Spleen (tissue), 11 donors: ENCODE measurements at regions not wholly inside any gene's neighbourhood (a gene's known extent, or its start where the extent isn't known, plus 50 kb on each side); places are given as distances from the start of the nearest gene placed in this dataset.

ENCODE experiments used
- DNase-seq: peaks from one replicate; pipeline ENCODE4 v3.0.0-alpha.2; 2020
- H3K27ac ChIP-seq, 8 donors: fragments of 200-600 bp; sonication (generic) in 7 of 8; 1 replicate in 4 of 8; 2 replicates in 4 of 8; pipeline versions ENCODE4 v1.5.0 to v1.8.0; 2016 to 2021; ENCODE audit warnings: inconsistent platforms in 4 of 8, mild to moderate bottlenecking in 4 of 8, moderate library complexity in 1 of 8
- H3K27me3 ChIP-seq, 7 donors: fragments of 200-600 bp; sonication (generic) in 6 of 7; replicated peaks in 1 of 7; 1 replicate in 4 of 7; 2 replicates in 3 of 7; pipeline versions ENCODE4 v1.5.0 to v1.8.0; 2016 to 2021; ENCODE audit warnings: inconsistent platforms in 3 of 7, mild to moderate bottlenecking in 1 of 7
- H3K36me3 ChIP-seq, 6 donors: fragments of 200-600 bp; sonication (generic) in 5 of 6; 1 replicate in 4 of 6; 2 replicates in 2 of 6; pipeline versions ENCODE4 v1.5.0 to v1.8.0; 2016 to 2021; ENCODE audit warnings: inconsistent platforms in 2 of 6
- H3K4me1 ChIP-seq, 6 donors: fragments of 200-600 bp; sonication (generic) in 5 of 6; 1 replicate in 3 of 6; 2 replicates in 3 of 6; pipeline versions ENCODE4 v1.5.0 to v1.8.0; 2016 to 2021; ENCODE audit warnings: inconsistent platforms in 3 of 6
- H3K4me3 ChIP-seq, 8 donors: fragments of 200-600 bp; sonication (generic) in 7 of 8; 1 replicate in 4 of 8; 2 replicates in 4 of 8; pipeline versions ENCODE4 v1.5.0 to v1.8.0; 2016 to 2021; ENCODE audit warnings: inconsistent platforms in 4 of 8, mild to moderate bottlenecking in 4 of 8, moderate library complexity in 2 of 8
- H3K9me3 ChIP-seq, 8 donors: fragments of 200-600 bp; sonication (generic) in 7 of 8; 1 replicate in 4 of 8; 2 replicates in 4 of 8; pipeline versions ENCODE4 v1.5.0 to v1.8.0; 2016 to 2021; ENCODE audit warnings: inconsistent platforms in 4 of 8
- POLR2A ChIP-seq, 3 donors: fragments of 450-650 bp; IDR thresholded peaks; one replicate each; pipeline ENCODE4 v1.5.1; 2017; ENCODE audit warnings: antibody characterized with exemption in 3 of 3, mild to moderate bottlenecking in 1 of 3
- POLR2AphosphoS5 ChIP-seq, 3 donors: sonication (generic); formaldehyde crosslinking; IDR thresholded peaks; one replicate each; pipeline ENCODE4 v1.5.1; 2017; ENCODE audit warnings: antibody characterized with exemption in 3 of 3
- WGBS, 5 donors: extraction: QIAGEN DNeasy Blood & Tissue Kit in 3 of 5; methylation state at CpG; one replicate each; pipeline versions ENCODE4 v1.1.5 to v1.1.7; 2013 to 2018; 5-methylcytosine and 5-hydroxymethylcytosine counted together
- intact Hi-C: fragments of 100-400 bp; cut with DNase I; formaldehyde crosslinking; loops from one replicate; pipeline ENCODE4 v1.15.0; 2023; ENCODE audit warnings: low total_unique reads
- TF ChIP-seq, protein P1 (sequence below), 11 experiments: fragments of 200-600 bp in 7 of 11; fragments of 450-650 bp in 4 of 11; sonication (generic) in 4 of 11; IDR thresholded peaks in 8 of 11; conservative IDR thresholded peaks in 3 of 11; 1 replicate in 7 of 11; 2 replicates in 4 of 11; pipeline versions ENCODE4 v1.4.0 to v1.8.0; 2016 to 2021; ENCODE audit warnings: antibody characterized with exemption in 11 of 11, inconsistent platforms in 4 of 11, mild to moderate bottlenecking in 1 of 11
- donor health status: healthy with polysubstance abuse.
- donor health status: DM: no; HTN: no; CAD: no; lungs with moderate emphysema.
- donor health status: DM: no; HTN: no; CAD: no.
- donor health status: Bipolar disorder and iron deficiency.
- donor health status: healthy.
- donor health status: DM: no; HTN: no; CAD: no.
- donor health status: DM: yes; HTN: yes; CAD: no.

DNA sequence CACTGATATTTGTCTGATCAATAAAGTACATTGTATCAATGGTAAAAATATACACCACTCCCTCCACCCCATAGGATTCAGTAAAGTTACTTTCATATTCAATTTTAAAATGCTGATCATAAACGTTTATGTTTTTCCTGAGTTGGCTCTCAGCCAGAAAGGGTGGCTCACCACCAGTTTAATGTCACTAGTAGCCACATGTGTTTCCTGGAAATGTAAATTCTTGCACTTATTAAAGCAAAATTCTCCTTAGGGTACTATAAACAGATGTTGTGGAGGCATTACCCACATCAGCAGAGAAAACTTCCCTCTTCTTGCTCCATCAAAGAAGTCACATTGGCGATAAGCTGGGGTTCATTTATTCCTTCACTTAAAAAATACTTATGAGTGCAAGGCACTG is 210.3 kb downstream of the SREK1 start:
- WGBS, 5 donors: 18 to 28% (median 22%) methylated on average over 2 of the region's 2 CpGs

GRCh38 chr5:66356011-66356565 is 212.0 kb downstream of the SREK1 start:
- intact Hi-C loops: no loop called here
- 77 to 90% (median 84%) methylated on average over 3 of the region's 3 CpGs for WGBS, 5 donors
- Histone ChIP-seq H3K27ac (no peak overlapping the region), H3K4me1 (no peaks in the 10 kb centered on the region), H3K4me3 (no peak overlapping the region), H3K36me3 (no peaks in the 10 kb centered on the region), H3K27me3 (no peaks in the 10 kb centered on the region), H3K9me3 (no peaks in the 10 kb centered on the region)
- no peak for DNase-seq
- TF ChIP-seq POLR2A (IDR thresholded peaks at IDR 0.05): no peak
- no peak for TF ChIP-seq POLR2AphosphoS5 (IDR thresholded peaks at IDR 0.05)
- TF ChIP-seq, protein P1, sequence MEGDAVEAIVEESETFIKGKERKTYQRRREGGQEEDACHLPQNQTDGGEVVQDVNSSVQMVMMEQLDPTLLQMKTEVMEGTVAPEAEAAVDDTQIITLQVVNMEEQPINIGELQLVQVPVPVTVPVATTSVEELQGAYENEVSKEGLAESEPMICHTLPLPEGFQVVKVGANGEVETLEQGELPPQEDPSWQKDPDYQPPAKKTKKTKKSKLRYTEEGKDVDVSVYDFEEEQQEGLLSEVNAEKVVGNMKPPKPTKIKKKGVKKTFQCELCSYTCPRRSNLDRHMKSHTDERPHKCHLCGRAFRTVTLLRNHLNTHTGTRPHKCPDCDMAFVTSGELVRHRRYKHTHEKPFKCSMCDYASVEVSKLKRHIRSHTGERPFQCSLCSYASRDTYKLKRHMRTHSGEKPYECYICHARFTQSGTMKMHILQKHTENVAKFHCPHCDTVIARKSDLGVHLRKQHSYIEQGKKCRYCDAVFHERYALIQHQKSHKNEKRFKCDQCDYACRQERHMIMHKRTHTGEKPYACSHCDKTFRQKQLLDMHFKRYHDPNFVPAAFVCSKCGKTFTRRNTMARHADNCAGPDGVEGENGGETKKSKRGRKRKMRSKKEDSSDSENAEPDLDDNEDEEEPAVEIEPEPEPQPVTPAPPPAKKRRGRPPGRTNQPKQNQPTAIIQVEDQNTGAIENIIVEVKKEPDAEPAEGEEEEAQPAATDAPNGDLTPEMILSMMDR (IDR thresholded peaks at IDR 0.05 in 8 of 11, conservative IDR thresholded peaks at IDR 0.05 in 3 of 11): no peak

More for the DNA sequence above, 210.3 kb downstream of the SREK1 start:
- no peak overlapping the region for H3K4me3 ChIP-seq
- intact Hi-C loops: no loop called here
- no peaks in the 10 kb centered on the region for H3K4me1 ChIP-seq
- H3K9me3 ChIP-seq: no peaks in the 10 kb centered on the region
- TF ChIP-seq POLR2AphosphoS5 (IDR thresholded peaks at IDR 0.05) (no peak), POLR2A (IDR thresholded peaks at IDR 0.05) (no peak)
- TF ChIP-seq, protein P1 (IDR thresholded peaks at IDR 0.05 in 8 of 11, conservative IDR thresholded peaks at IDR 0.05 in 3 of 11): no peak
- H3K36me3 ChIP-seq: no peaks in the 10 kb centered on the region
- H3K27ac ChIP-seq: no peak overlapping the region
- H3K27me3 ChIP-seq: no peaks in the 10 kb centered on the region
- DNase-seq: no peak

- Histone ChIP-seq H3K27me3 (no peaks in the 10 kb centered on the region), H3K36me3 (no peaks in the 10 kb centered on the region), H3K9me3 (no peaks in the 10 kb centered on the region), H3K4me1 (no peaks in the 10 kb centered on the region), H3K27ac (no peak overlapping the region), H3K4me3 (no peak overlapping the region)
- no peak for DNase-seq
- 90 to 99% (median 96%) methylated on average over 3 of the region's 3 CpGs for WGBS, 5 donors
- intact Hi-C loops: no loop called here
- TF ChIP-seq POLR2AphosphoS5 (IDR thresholded peaks at IDR 0.05): no peak
- TF ChIP-seq, protein P1 (IDR thresholded peaks at IDR 0.05 in 8 of 11, conservative IDR thresholded peaks at IDR 0.05 in 3 of 11): no peak
- no peak for TF ChIP-seq POLR2A (IDR thresholded peaks at IDR 0.05)
These were observed 214.6 kb downstream of the SREK1 start for GRCh38 chr5:66358741-66359140.

GRCh38 chr5:66361070-66361469 is 217.0 kb downstream of the SREK1 start:
- Histone ChIP-seq H3K36me3 (no peaks in the 10 kb centered on the region), H3K9me3 (no peaks in the 10 kb centered on the region), H3K27me3 (no peaks in the 10 kb centered on the region), H3K4me3 (no peak overlapping the region), H3K27ac (no peak overlapping the region), H3K4me1 (no peaks in the 10 kb centered on the region)
- no peak for TF ChIP-seq POLR2A (IDR thresholded peaks at IDR 0.05)
- no peak for TF ChIP-seq POLR2AphosphoS5 (IDR thresholded peaks at IDR 0.05)
- TF ChIP-seq, protein P1 (IDR thresholded peaks at IDR 0.05 in 8 of 11, conservative IDR thresholded peaks at IDR 0.05 in 3 of 11): no peak
- intact Hi-C loops: no loop called here
- 57 to 82% (median 68%) methylated on average over 3 of the region's 3 CpGs for WGBS, 5 donors
- DNase-seq: no peak
